ENCODE measurements at regions not wholly inside any gene's neighbourhood (a gene's known extent, or its start where the extent isn't known, plus 50 kb on each side); places are given as distances from the start of the nearest gene placed in this dataset.
"Not testable (repeated sequence)": the region's sequence is repeated elsewhere in the genome, so short reads cannot be mapped to it uniquely, and the experiment has no call there.

GRCh38 chr4:97139791-97140190 lies 1003.5 kb downstream of the STPG2 start:
- H3K36me3 Mint-ChIP-seq, result peaks cover 7% of the 10 kb centered on the region
- H3K4me3 Mint-ChIP-seq, result no peak overlapping the region
- TF ChIP-seq, protein P1, sequence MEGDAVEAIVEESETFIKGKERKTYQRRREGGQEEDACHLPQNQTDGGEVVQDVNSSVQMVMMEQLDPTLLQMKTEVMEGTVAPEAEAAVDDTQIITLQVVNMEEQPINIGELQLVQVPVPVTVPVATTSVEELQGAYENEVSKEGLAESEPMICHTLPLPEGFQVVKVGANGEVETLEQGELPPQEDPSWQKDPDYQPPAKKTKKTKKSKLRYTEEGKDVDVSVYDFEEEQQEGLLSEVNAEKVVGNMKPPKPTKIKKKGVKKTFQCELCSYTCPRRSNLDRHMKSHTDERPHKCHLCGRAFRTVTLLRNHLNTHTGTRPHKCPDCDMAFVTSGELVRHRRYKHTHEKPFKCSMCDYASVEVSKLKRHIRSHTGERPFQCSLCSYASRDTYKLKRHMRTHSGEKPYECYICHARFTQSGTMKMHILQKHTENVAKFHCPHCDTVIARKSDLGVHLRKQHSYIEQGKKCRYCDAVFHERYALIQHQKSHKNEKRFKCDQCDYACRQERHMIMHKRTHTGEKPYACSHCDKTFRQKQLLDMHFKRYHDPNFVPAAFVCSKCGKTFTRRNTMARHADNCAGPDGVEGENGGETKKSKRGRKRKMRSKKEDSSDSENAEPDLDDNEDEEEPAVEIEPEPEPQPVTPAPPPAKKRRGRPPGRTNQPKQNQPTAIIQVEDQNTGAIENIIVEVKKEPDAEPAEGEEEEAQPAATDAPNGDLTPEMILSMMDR (IDR thresholded peaks at IDR 0.05; ENCODE audit: unreplicated experiment), result no peak
- H3K27ac Mint-ChIP-seq, result no peak overlapping the region
- no peaks in the 10 kb centered on the region for H3K27me3 Mint-ChIP-seq (ENCODE audit: low read depth)
- peaks cover 31% of the 10 kb centered on the region for H3K9me3 Mint-ChIP-seq
- no peak for DNase-seq (ENCODE audit: low spot score in 2 of 2, unreplicated experiment in 2 of 2)
- H3K4me1 Mint-ChIP-seq, result peaks cover 25% of the 10 kb centered on the region

DNA sequence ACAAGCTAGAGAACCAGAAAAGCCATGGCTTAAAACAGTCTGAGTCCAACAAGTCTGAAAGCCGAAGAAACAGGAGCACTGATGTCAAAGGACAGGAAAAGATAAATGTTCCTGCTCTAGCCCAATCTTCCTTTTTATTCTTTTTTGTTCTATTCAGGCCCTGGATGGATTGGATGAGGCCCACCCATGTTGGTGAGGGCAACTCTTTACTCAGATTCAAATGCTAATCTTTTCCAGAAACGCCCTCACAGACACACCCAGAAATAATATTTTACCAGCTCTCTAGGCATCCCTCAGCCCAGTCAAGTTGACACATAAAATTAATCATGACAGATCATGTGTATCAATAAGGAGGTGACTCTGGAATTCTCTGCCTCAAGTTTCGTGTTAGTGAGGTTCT lies 1002.7 kb downstream of the STPG2 start:
- no peak overlapping the region for H3K4me3 Mint-ChIP-seq
- peaks cover 7% of the 10 kb centered on the region for H3K36me3 Mint-ChIP-seq
- H3K27ac Mint-ChIP-seq, result no peak overlapping the region
- no peak for DNase-seq (ENCODE audit: low spot score in 2 of 2, unreplicated experiment in 2 of 2)
- H3K9me3 Mint-ChIP-seq, result peaks cover 34% of the 10 kb centered on the region
- peaks cover 25% of the 10 kb centered on the region for H3K4me1 Mint-ChIP-seq
- TF ChIP-seq, protein P1 (IDR thresholded peaks at IDR 0.05; ENCODE audit: unreplicated experiment), result no peak
- H3K27me3 Mint-ChIP-seq (ENCODE audit: low read depth), result no peaks in the 10 kb centered on the region

DNA sequence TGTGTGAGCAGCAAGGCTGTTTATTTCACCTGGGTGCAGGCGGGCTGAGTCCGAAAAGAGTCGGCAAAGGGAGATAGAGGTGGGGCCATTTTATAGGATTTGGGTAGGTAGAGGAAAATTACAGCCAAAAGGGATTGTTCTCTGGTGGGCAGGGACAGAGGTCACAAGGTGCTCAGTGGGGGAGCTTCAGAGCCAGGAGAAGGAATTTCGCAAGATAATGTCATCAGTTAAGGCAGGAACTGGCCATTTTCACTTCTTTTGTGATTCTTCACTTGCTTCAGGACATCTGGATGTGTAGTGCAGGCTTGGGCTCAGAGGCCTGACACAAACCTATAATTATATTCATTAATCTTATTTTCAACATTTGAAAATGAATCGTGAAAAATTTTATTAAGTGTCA lies 1001.9 kb downstream of the STPG2 start:
- H3K27me3 Mint-ChIP-seq (ENCODE audit: low read depth); DNase-seq (ENCODE audit: low spot score in 2 of 2, unreplicated experiment in 2 of 2); H3K4me3 Mint-ChIP-seq; H3K36me3 Mint-ChIP-seq: not testable (repeated sequence)
- H3K4me1 Mint-ChIP-seq, result peaks cover 25% of the 10 kb centered on the region
- peak overlapping the region; percentile 6 for H3K27ac Mint-ChIP-seq
- peaks cover 37% of the 10 kb centered on the region for H3K9me3 Mint-ChIP-seq

DNA sequence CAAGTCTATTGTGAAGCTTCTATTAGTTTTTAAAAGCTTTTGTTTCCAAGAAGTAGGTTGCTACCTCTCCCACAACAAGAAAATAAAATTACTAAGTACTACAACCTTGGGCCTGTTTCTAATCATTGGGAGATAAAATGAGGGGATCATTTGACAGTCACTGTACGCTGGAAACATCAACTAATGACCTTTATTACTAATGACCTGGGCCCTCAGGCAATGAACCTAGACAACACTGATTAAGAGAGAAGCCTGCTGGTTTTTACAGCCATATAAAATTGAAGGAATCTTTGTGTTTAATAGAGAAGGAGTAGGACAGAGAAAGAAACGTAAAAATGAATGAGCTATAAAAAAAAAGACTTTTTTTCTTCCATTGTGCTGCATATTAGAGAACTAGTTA lies 1000.9 kb downstream of the STPG2 start:
- no peak overlapping the region for H3K4me3 Mint-ChIP-seq
- no peak for DNase-seq (ENCODE audit: low spot score in 2 of 2, unreplicated experiment in 2 of 2)
- peaks cover 7% of the 10 kb centered on the region for H3K36me3 Mint-ChIP-seq
- peaks cover 25% of the 10 kb centered on the region for H3K4me1 Mint-ChIP-seq
- no peaks in the 10 kb centered on the region for H3K27me3 Mint-ChIP-seq (ENCODE audit: low read depth)
- H3K27ac Mint-ChIP-seq, result peak overlapping the region; percentile 60
- H3K9me3 Mint-ChIP-seq, result peaks cover 32% of the 10 kb centered on the region
- TF ChIP-seq, protein P1 (IDR thresholded peaks at IDR 0.05; ENCODE audit: unreplicated experiment), result no peak

- TF ChIP-seq, protein P1 (IDR thresholded peaks at IDR 0.05; ENCODE audit: unreplicated experiment), result no peak
Measured at GRCh38 chr4:97142893-97143292, 1000.4 kb downstream of the STPG2 start.

GRCh38 chr4:97144199-97144598 lies 999.1 kb downstream of the STPG2 start:
- Mint-ChIP-seq H3K27me3 (ENCODE audit: low read depth) (no peaks in the 10 kb centered on the region), H3K27ac (no peak overlapping the region), H3K36me3 (peaks cover 4% of the 10 kb centered on the region), H3K9me3 (peaks cover 18% of the 10 kb centered on the region), H3K4me1 (peaks cover 25% of the 10 kb centered on the region), H3K4me3 (no peak overlapping the region)
- TF ChIP-seq, protein P1 (IDR thresholded peaks at IDR 0.05; ENCODE audit: unreplicated experiment), result no peak
- no peak for DNase-seq (ENCODE audit: low spot score in 2 of 2, unreplicated experiment in 2 of 2)

More at GRCh38 chr4:97142893-97143292, 1000.4 kb downstream of the STPG2 start:
- peaks cover 31% of the 10 kb centered on the region for H3K9me3 Mint-ChIP-seq
- DNase-seq (ENCODE audit: low spot score in 2 of 2, unreplicated experiment in 2 of 2), result no peak
- H3K36me3 Mint-ChIP-seq, result peaks cover 7% of the 10 kb centered on the region
- H3K27me3 Mint-ChIP-seq (ENCODE audit: low read depth), result no peaks in the 10 kb centered on the region
- H3K27ac Mint-ChIP-seq, result peak overlapping the region; percentile 40
- no peak overlapping the region for H3K4me3 Mint-ChIP-seq
- H3K4me1 Mint-ChIP-seq, result peaks cover 25% of the 10 kb centered on the region

Measured in mesothelial cell of epicardium (in vitro differentiated cells).